CD4-positive, alpha-beta T cell treated with Interleukin-4 for 1 hour (primary cell): ENCODE measurements at regions not wholly inside any gene's neighbourhood (a gene's known extent, or its start where the extent isn't known, plus 50 kb on each side); places are given as distances from the start of the nearest gene placed in this dataset.

Experiments
- DNase-seq, 2 donors: peaks; one replicate each; pipeline ENCODE4 v3.0.0-alpha.2; 2020 to 2022

- no peak for DNase-seq
These were observed 254.6 kb upstream of the RBBP8 start for GRCh38 chr18:22678486-22678885.

- no peak for DNase-seq
These were observed 252.2 kb upstream of the RBBP8 start for GRCh38 chr18:22680944-22681343.

- DNase-seq = no peak
These were observed 251.2 kb upstream of the RBBP8 start for GRCh38 chr18:22681908-22682307.

- no peak for DNase-seq
These were observed 250.4 kb upstream of the RBBP8 start for GRCh38 chr18:22682720-22683119.

- DNase-seq = no peak
These were observed 249.9 kb upstream of the RBBP8 start for GRCh38 chr18:22683196-22683676.

GRCh38 chr18:22683786-22684185, 249.3 kb upstream of the RBBP8 start:
- DNase-seq = no peak

- no peak for DNase-seq
These were observed 248.9 kb upstream of the RBBP8 start for GRCh38 chr18:22684268-22684667.

- no peak for DNase-seq
These were observed 247.3 kb upstream of the RBBP8 start for GRCh38 chr18:22685788-22686187.

- DNase-seq = no peak
These were observed 245.0 kb upstream of the RBBP8 start for GRCh38 chr18:22687892-22688680.

GRCh38 chr18:22688877-22689496, 244.1 kb upstream of the RBBP8 start:
- no peak for DNase-seq

- DNase-seq = no peak
These were observed 243.4 kb upstream of the RBBP8 start for GRCh38 chr18:22689712-22690111.

- no peak for DNase-seq
These were observed 242.6 kb upstream of the RBBP8 start for GRCh38 chr18:22690556-22690955.

- no peak for DNase-seq
These were observed 241.0 kb upstream of the RBBP8 start for GRCh38 chr18:22691946-22692710.

GRCh38 chr18:22694954-22695353, 238.2 kb upstream of the RBBP8 start:
- no peak for DNase-seq

GRCh38 chr18:22695674-22696073, 237.5 kb upstream of the RBBP8 start:
- no peak for DNase-seq

- no peak for DNase-seq
These were observed 235.6 kb upstream of the RBBP8 start for GRCh38 chr18:22697561-22697960.

- no peak for DNase-seq
These were observed 234.4 kb upstream of the RBBP8 start for GRCh38 chr18:22698711-22699110.

- no peak for DNase-seq
These were observed 233.5 kb upstream of the RBBP8 start for GRCh38 chr18:22699629-22700028.

GRCh38 chr18:22700920-22701319, 232.2 kb upstream of the RBBP8 start:
- DNase-seq = no peak

- DNase-seq = no peak
These were observed 231.8 kb upstream of the RBBP8 start for GRCh38 chr18:22701326-22701725.

- DNase-seq = no peak
These were observed 231.3 kb upstream of the RBBP8 start for GRCh38 chr18:22701795-22702194.

- no peak for DNase-seq
These were observed 230.3 kb upstream of the RBBP8 start for GRCh38 chr18:22702806-22703205.

GRCh38 chr18:22703883-22704585, 229.1 kb upstream of the RBBP8 start:
- DNase-seq = peak in 1 of 2 donors; percentile 39
